Stimulated activated memory B cell treated with anti-CD40 and anti-IgM and Interleukin-4, amounts not matched to agents 10 μg/mL and 1 μg/mL and 100 μg/mL, for 72 hours (primary cell): ENCODE measurements at regions not wholly inside any gene's neighbourhood (a gene's known extent, or its start where the extent isn't known, plus 50 kb on each side); places are given as distances from the start of the nearest gene placed in this dataset.

Experiments
- ATAC-seq: fragments of 150-1000 bp; cut with Tn5 transposase; 2 replicates; pipeline ENCODE4 v1.10.0; 2021
- H3K27ac Mint-ChIP-seq: one replicate; pipeline ENCODE4 v1.8.0; 2022; ENCODE audit warnings: mild to moderate bottlenecking, mixed read lengths
- H3K27me3 Mint-ChIP-seq: one replicate; pipeline ENCODE4 v1.8.0; 2022; ENCODE audit warnings: mixed read lengths
- H3K36me3 Mint-ChIP-seq: one replicate; pipeline ENCODE4 v1.8.0; 2022; ENCODE audit warnings: mixed read lengths
- H3K4me1 Mint-ChIP-seq: one replicate; pipeline ENCODE4 v1.8.0; 2022; ENCODE audit warnings: mixed read lengths
- H3K4me3 Mint-ChIP-seq: one replicate; pipeline ENCODE4 v1.8.0; 2022; ENCODE audit warnings: mild to moderate bottlenecking, moderate library complexity, mixed read lengths
- H3K9me3 Mint-ChIP-seq: one replicate; pipeline ENCODE4 v1.8.0; 2022; ENCODE audit warnings: mixed read lengths

DNA sequence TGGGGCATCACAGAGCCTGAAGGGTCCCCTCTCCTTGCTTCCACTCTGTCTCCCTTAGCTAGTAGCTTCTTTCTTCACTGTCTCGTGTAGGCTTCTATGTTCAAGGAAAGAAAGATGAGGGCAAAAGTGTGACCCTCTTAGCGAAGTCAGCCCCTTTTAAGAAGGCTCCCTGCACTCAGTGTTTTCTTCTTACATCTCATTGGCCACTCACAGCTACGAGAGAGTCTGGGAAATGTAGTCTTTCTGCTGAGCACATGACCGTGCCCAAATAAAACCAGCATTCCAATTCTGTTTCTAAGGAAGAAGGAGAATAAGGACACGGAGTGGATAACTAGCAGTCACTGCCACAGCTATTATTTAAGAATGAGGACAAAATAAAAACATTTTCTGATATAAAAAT is 104.9 kb upstream of the TNR start:
- ATAC-seq = no peak
- H3K4me3 Mint-ChIP-seq = no peak overlapping the region
- no peak overlapping the region for H3K27ac Mint-ChIP-seq
- H3K9me3 Mint-ChIP-seq = no peaks in the 10 kb centered on the region
- H3K36me3 Mint-ChIP-seq = no peaks in the 10 kb centered on the region
- no peaks in the 10 kb centered on the region for H3K4me1 Mint-ChIP-seq
- peaks cover 24% of the 10 kb centered on the region for H3K27me3 Mint-ChIP-seq

DNA sequence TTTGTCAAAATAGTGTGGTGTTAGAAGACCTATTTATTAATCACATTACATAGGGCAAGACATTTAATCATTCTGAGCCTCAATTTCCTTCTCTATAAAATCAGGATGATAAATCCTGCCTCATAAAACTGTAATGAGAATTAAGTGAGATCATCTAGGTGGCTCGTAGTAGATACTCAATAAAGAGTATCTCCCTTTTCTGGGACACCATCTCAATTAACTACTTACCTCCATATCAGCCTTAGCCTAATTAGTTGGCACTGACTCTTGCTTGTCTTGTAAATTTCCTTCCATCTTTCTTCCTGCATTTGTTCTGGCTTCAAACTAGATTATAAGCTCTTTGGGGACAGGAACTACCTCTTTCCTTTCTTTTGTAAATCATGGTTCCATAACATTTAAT is 102.6 kb upstream of the TNR start:
- Mint-ChIP-seq H3K4me1 (no peaks in the 10 kb centered on the region), H3K36me3 (no peaks in the 10 kb centered on the region), H3K27ac (no peak overlapping the region), H3K27me3 (peaks cover 24% of the 10 kb centered on the region), H3K9me3 (no peaks in the 10 kb centered on the region), H3K4me3 (no peak overlapping the region)
- ATAC-seq = no peak

DNA sequence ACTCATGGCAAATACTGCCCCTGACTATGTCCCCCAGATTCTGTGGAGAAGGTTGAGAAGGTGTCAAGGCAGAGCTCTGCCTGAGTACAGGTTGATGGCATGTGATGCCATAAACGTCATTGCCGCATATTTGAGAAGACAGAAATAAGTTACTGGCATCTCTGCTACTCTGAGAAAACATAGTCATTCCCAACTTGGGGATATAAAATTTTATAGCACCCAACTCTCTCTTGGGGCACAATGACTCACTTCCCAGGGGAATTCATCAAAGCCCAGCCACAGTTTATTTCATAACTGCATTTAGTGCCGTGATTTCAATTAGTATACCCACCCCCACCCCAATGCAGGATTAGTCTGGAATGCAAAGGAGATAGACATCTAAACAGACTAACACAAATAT is 101.9 kb upstream of the TNR start:
- no peaks in the 10 kb centered on the region for H3K9me3 Mint-ChIP-seq
- H3K27ac Mint-ChIP-seq = no peak overlapping the region
- no peaks in the 10 kb centered on the region for H3K36me3 Mint-ChIP-seq
- H3K4me3 Mint-ChIP-seq = no peak overlapping the region
- peaks cover 27% of the 10 kb centered on the region for H3K27me3 Mint-ChIP-seq
- no peak for ATAC-seq
- no peaks in the 10 kb centered on the region for H3K4me1 Mint-ChIP-seq

GRCh38 chr1:175844877-175845276 is 101.5 kb upstream of the TNR start:
- H3K4me1 Mint-ChIP-seq = no peaks in the 10 kb centered on the region
- peaks cover 32% of the 10 kb centered on the region for H3K27me3 Mint-ChIP-seq
- H3K36me3 Mint-ChIP-seq = no peaks in the 10 kb centered on the region
- no peak overlapping the region for H3K4me3 Mint-ChIP-seq
- no peak overlapping the region for H3K27ac Mint-ChIP-seq
- no peaks in the 10 kb centered on the region for H3K9me3 Mint-ChIP-seq
- ATAC-seq = no peak

GRCh38 chr1:175842550-175842949 is 99.2 kb upstream of the TNR start:
- Mint-ChIP-seq H3K4me3 (no peak overlapping the region), H3K27ac (no peak overlapping the region), H3K27me3 (peaks cover 34% of the 10 kb centered on the region), H3K36me3 (no peaks in the 10 kb centered on the region), H3K4me1 (no peaks in the 10 kb centered on the region), H3K9me3 (no peaks in the 10 kb centered on the region)
- no peak for ATAC-seq

DNA sequence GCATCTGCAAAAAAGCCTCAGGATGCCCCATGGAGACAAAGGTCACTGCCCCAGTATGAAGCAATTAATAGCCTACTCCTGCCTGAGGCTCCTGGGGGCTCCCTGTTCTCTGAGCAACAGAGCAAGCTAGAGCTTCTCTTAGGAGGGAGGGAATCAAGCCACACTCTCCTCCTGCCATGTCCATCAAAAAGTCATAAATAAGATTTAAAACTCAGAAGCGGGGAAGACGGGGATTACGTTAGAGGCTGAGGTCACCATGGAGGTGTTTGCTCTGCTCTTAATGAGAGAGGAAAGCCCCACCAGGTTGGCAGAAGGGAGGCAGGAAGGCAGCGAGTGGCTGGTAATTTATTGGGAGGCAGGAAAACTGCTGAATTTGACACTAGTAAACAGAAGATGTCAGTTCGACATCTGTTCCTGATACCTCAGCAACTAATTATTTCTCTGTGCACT is 98.4 kb upstream of the TNR start:
- Mint-ChIP-seq H3K36me3 (no peaks in the 10 kb centered on the region), H3K4me3 (no peak overlapping the region), H3K9me3 (no peaks in the 10 kb centered on the region), H3K27me3 (peaks cover 26% of the 10 kb centered on the region), H3K4me1 (no peaks in the 10 kb centered on the region), H3K27ac (no peak overlapping the region)
- ATAC-seq = no peak

GRCh38 chr1:175840787-175841186 is 97.4 kb upstream of the TNR start:
- H3K9me3 Mint-ChIP-seq = no peaks in the 10 kb centered on the region
- H3K27ac Mint-ChIP-seq = no peak overlapping the region
- peaks cover 16% of the 10 kb centered on the region for H3K27me3 Mint-ChIP-seq
- H3K4me3 Mint-ChIP-seq = no peak overlapping the region
- no peaks in the 10 kb centered on the region for H3K36me3 Mint-ChIP-seq
- H3K4me1 Mint-ChIP-seq = no peaks in the 10 kb centered on the region
- ATAC-seq = no peak

DNA sequence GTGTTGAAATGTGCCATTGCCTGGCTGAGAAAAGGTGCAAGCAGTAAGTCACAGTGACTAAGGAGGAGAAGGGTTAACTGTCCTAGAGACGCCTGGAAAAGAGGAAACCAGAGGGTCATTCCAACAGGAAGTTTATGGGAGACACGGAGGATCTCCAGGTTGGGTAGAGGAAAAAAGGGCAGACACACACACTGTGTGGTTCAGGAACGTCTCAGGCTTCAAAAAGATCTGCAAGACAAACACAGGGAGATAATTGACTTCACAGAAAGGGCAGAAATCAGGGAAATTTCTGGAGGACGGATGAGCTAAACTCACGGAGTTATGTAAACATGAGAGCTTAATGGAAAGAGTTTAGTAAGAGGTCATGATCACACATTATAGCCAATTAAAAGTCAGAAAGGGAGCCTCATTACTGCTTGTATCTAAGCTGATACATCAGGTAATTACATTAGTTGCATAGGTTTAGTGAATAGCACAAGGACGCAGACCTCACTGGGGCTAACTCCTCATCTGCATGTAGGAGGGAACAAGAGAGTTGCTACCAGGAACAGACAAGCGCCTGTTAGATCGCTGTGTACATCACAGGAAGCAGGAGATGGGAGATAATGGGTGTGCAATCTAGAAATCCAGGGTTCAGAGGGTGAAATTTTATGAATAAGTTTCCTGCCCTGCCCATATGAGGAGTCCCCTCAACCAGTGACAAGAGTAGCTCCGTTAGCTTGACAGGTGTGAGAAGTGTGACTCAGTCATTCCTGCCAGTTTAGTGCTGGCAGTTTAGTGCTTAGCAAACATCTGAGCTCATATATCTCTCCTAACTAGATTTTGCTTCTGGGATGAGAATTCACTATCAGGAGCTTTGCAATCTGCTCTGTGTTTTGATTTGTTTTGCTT is 96.6 kb upstream of the TNR start:
- no peaks in the 10 kb centered on the region for H3K9me3 Mint-ChIP-seq
- no peak overlapping the region for H3K4me3 Mint-ChIP-seq
- peaks cover 15% of the 10 kb centered on the region for H3K27me3 Mint-ChIP-seq
- no peaks in the 10 kb centered on the region for H3K4me1 Mint-ChIP-seq
- H3K27ac Mint-ChIP-seq = no peak overlapping the region
- ATAC-seq = no peak
- no peaks in the 10 kb centered on the region for H3K36me3 Mint-ChIP-seq

- H3K36me3 Mint-ChIP-seq = no peaks in the 10 kb centered on the region
- ATAC-seq = no peak
- no peak overlapping the region for H3K4me3 Mint-ChIP-seq
- H3K27me3 Mint-ChIP-seq = peaks cover 5% of the 10 kb centered on the region
- peaks cover 2% of the 10 kb centered on the region for H3K9me3 Mint-ChIP-seq
- no peaks in the 10 kb centered on the region for H3K4me1 Mint-ChIP-seq
- H3K27ac Mint-ChIP-seq = no peak overlapping the region
Measured at GRCh38 chr1:175834597-175834996, 91.2 kb upstream of the TNR start.

DNA sequence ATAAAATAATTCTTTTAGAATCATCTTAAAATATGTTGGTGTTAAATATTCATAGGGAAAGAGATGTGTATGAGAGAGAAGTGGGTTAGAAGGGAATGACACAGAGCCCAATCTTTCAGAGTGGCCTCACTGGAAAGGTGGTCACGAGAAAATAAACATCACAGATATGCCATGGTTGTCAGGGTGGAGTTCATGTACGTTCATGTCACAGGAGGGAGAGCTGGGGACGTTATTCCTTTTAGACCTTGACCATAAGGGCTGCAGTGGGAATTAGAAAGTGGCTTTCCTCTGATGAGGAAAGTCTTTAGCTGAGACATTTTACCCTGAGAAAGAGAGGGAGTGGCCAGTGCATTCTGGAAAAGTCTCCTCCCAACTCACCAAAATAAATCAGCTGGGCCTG is 90.6 kb upstream of the TNR start:
- ATAC-seq = no peak
- Mint-ChIP-seq H3K4me3 (no peak overlapping the region), H3K9me3 (peaks cover 2% of the 10 kb centered on the region), H3K27me3 (no peaks in the 10 kb centered on the region), H3K27ac (no peak overlapping the region), H3K36me3 (no peaks in the 10 kb centered on the region), H3K4me1 (no peaks in the 10 kb centered on the region)

- Mint-ChIP-seq H3K4me3 (no peak overlapping the region), H3K9me3 (peaks cover 2% of the 10 kb centered on the region), H3K4me1 (no peaks in the 10 kb centered on the region), H3K27me3 (no peaks in the 10 kb centered on the region), H3K27ac (no peak overlapping the region), H3K36me3 (no peaks in the 10 kb centered on the region)
- ATAC-seq = no peak
Measured at GRCh38 chr1:175833502-175833901, 90.1 kb upstream of the TNR start.

DNA sequence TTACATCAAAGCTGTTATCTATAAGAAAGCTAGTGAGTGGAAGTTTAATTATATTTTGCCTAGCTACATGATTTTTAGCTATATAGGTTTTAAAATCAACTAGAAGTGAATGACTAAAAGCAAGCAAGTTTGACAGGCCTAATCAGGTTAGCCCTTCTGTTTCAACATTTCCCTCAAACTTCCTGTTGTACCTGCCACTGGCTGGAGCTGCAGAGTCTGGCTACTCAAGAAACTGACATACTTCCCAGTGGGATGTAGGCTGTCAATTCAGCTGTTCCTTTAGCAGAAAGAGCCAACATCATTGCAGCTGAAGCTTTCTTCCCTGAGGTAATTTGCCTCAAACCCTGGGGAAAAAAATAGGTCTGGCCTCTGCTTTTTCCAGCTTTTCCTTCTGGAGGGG is 87.1 kb upstream of the TNR start:
- H3K9me3 Mint-ChIP-seq = peaks cover 4% of the 10 kb centered on the region
- H3K36me3 Mint-ChIP-seq = no peaks in the 10 kb centered on the region
- ATAC-seq = no peak
- H3K27me3 Mint-ChIP-seq = no peaks in the 10 kb centered on the region
- H3K4me1 Mint-ChIP-seq = no peaks in the 10 kb centered on the region
- no peak overlapping the region for H3K27ac Mint-ChIP-seq
- no peak overlapping the region for H3K4me3 Mint-ChIP-seq

DNA sequence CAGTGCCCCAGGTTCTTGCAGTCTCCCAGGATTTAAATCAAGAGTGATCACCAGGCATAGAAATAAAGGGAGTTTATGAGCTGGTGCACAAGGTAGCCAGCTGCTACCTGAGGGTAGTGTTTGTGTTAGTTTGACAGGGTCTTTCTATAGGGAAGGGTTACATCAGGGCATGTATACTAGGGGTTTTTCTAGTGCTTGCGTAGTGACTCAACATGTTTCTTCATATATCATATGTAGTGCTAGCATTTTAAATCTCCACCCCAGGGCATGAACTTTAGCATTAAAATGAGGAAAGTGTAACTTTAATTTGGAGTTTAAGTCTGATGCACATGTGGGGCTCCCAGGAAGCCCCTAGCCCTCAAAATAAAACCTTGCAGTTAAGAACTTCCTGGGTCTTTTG is 86.5 kb upstream of the TNR start:
- H3K36me3 Mint-ChIP-seq = no peaks in the 10 kb centered on the region
- no peak for ATAC-seq
- no peaks in the 10 kb centered on the region for H3K4me1 Mint-ChIP-seq
- no peak overlapping the region for H3K27ac Mint-ChIP-seq
- H3K4me3 Mint-ChIP-seq = no peak overlapping the region
- H3K9me3 Mint-ChIP-seq = peaks cover 4% of the 10 kb centered on the region
- no peaks in the 10 kb centered on the region for H3K27me3 Mint-ChIP-seq

DNA sequence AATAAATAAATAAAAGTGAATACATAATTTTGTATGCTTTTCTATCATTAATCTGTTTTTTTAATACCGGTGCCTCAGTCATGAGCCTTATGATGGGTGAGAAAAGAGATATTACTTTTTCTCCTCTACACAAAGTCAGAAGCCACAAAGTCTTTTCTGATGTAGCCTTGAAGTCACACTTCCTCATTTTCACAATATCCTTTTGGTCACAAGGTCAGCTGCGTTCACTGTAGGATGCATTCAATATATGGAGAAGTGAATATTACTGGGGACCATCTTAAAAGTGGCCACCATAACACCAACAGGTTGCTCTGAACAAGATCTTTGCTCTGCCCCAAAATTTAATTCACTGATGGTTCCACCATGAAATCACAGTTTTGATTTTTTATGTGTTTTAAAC is 83.3 kb upstream of the TNR start:
- H3K4me1 Mint-ChIP-seq = no peaks in the 10 kb centered on the region
- no peak overlapping the region for H3K27ac Mint-ChIP-seq

GRCh38 chr1:175824079-175824478 is 80.7 kb upstream of the TNR start:
- Mint-ChIP-seq H3K4me1 (no peaks in the 10 kb centered on the region), H3K36me3 (peaks cover 6% of the 10 kb centered on the region), H3K4me3 (no peak overlapping the region), H3K27ac (no peak overlapping the region), H3K9me3 (peaks cover 5% of the 10 kb centered on the region), H3K27me3 (peaks cover 17% of the 10 kb centered on the region)
- peak; percentile 18 for ATAC-seq

More for the DNA sequence above, 83.3 kb upstream of the TNR start:
- H3K4me3 Mint-ChIP-seq = no peak overlapping the region
- H3K9me3 Mint-ChIP-seq = peaks cover 2% of the 10 kb centered on the region
- peaks cover 2% of the 10 kb centered on the region for H3K27me3 Mint-ChIP-seq
- peak; percentile 67 for ATAC-seq
- H3K36me3 Mint-ChIP-seq = no peaks in the 10 kb centered on the region

DNA sequence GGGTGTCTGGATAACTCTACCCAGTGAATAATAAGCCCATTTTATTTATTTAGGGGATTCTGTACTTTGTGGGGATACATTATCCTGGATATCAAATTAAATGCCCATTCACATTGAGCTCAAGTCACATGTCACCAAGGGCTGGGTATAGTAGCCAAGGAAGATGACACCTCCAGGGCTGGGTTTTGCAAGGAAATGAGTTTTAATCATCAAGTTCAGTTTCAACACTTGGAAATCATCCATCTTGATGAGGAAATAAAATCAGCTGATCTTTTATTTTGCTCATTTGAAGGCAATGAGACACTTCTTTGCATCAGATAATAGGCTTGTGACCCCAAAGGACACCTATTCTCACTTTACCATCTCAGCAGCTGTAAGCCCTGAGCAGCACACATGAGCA is 80.0 kb upstream of the TNR start:
- H3K4me1 Mint-ChIP-seq = no peaks in the 10 kb centered on the region
- H3K9me3 Mint-ChIP-seq = peaks cover 5% of the 10 kb centered on the region
- H3K36me3 Mint-ChIP-seq = peaks cover 6% of the 10 kb centered on the region
- H3K4me3 Mint-ChIP-seq = no peak overlapping the region
- no peak overlapping the region for H3K27ac Mint-ChIP-seq
- ATAC-seq = no peak
- peaks cover 20% of the 10 kb centered on the region for H3K27me3 Mint-ChIP-seq
